ACHN (cell line): ENCODE measurements at regions not wholly inside any gene's neighbourhood (a gene's known extent, or its start where the extent isn't known, plus 50 kb on each side); places are given as distances from the start of the nearest gene placed in this dataset.
"Not testable (repeated sequence)": the region's sequence is repeated elsewhere in the genome, so short reads cannot be mapped to it uniquely, and the experiment has no call there.

Experiments used
- DNase-seq: peaks from one replicate; pipeline ENCODE4 v3.0.0-alpha.2; 2015
- in situ Hi-C: cut with HindIII; loops from 2 replicates; pipeline ENCODE4 v1.10.0; 2017; ENCODE audit warnings: low sequenced_read_pairs, low pct_ligation_motif_present, low pct_unique_long_range_greater_than_20kb

DNA sequence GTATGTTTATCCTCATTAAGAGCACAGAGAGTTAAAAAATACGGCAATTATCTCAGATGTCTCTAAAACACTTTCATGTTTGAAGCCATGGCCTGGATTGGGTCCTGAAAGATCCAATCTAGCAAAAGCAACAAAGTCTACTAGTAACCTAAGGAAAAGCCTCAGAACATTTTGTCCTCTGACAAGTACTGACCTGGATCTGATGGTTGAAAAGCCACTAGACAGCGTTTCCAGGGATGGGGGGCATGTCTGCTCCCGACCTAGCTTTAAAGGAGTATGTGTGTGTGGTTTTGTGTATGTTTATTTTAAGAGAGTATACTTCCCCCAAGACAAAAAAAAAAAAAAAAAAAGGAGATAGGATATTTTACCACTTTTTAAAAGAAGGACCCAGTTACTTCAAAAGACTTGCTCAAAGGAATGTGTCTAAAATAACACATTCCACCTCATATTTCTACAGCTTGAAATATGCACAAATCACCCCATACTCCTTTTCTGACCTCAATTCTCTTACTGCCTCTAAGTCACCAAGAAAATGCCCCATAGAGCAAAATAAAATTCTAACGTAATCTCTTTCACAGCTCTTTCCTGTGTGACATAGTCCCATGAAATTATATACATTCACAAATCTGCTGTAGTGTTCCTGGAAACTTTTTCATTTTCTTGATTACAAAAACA lies 189.0 kb upstream of the TTC29 start:
- in situ Hi-C loops = no loop called here
- no peak for DNase-seq

DNA sequence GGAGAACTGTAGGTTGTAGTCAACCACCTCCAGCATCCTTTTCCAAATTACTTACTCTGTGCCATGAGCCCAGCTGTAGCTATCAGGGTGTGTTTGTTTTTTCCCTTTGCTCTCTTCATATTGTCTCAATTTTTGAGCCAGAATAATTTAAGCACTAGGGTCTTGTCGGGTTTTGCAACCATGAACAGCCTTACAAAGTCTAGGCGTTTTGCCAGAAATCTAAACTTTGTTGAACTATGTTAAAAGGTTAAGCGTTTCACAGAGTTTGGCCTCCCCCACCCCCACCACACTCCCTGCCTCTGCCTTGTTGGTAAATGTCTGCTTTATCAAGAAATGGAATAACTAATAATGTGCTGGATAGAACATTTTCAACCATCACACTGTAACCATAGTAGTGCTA lies 190.6 kb upstream of the TTC29 start:
- in situ Hi-C loops = no loop called here
- no peak for DNase-seq

DNA sequence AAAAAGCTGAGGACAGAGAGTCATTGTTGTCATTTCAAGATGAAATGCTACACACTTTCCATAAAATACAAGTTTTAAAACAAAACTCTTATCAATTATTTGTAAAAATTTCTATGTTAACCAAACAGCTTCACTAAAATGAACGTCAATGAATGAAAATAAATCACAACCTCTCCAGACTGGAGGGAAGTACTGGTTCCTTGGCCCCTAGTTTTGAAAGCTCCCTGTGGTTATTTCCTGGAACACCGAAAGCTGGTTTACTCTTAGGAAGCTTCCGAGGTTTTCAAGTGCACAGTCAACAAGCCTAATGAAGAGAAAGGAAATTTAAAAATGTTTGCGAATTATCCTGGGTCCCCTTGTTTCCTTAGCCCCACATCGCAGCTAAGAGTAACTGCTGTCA lies 191.1 kb upstream of the TTC29 start:
- in situ Hi-C loops = no loop called here
- no peak for DNase-seq

DNA sequence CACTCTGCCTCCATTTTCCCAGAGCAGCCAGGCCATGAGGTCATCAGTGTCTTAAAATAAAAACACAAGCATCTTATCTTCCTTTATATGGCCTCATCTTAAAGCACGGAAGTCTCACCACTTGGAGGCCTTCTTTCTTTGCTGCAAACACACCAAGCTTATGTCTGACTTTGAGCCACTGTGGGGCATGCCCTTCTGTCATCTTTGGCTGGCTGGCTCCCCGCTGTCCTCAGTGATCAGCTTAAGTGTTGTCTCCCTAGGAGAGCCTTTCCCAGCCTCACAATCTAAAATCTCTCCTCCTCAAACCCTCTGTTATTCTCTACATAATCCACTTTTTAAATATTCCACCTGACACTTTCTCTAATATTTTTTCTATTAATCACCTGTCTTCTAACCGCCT lies 191.6 kb upstream of the TTC29 start:
- in situ Hi-C loops = no loop called here
- DNase-seq = no peak

DNA sequence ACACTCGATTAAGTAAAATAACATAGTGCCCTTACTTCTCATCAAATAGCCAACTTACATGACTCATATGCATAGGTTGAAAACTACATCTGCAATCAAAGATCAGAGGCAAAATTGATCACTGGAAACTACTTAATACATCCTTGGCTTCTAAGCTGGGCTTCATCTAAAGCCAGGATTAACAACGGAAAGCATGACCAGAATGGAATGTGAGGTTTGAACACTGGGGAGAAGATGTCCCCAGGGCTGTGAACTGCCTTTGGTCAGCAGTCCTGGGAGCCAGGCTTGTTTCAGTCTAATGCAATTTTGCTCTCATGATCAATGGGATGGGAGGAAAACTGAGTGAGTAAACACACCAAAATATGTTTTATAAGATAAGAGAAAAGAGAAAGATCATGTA lies 192.5 kb upstream of the TTC29 start:
- no peak for DNase-seq
- in situ Hi-C loops = no loop called here

DNA sequence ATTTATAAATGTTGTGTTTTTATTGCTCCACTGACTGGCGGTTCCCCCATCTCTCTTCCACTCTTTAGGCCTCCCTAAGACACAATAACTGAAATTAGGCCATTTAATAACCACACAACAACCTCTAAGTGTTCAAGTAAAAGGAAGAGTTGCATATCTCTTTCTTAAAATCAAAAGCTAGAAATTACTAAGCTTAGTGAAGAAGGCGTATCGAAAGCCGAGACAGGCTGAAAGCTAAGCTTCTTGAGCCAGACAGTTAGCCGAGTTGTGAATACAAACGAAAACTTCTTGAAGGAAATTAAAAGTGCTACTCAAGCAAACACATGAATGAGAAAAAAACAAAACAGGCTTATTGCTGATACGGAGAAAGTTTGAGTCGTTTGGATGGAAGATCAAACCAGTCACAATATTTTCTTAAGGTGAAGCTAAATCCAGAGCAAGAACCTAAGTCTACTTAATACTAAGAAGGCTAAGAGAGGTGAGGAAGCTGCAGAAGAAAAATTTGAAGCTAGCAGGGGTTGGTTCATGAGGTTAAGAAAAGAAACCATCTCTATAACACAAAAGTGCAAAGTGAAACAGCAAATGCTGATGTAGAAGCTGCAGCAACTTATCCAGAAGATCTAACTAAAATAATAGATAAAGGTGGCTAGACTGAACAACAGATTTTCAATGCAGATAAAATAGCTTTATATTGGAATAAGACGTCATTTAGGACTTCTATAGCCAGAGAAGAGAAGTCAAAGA lies 194.0 kb upstream of the TTC29 start:
- in situ Hi-C loops = no loop called here
- no peak for DNase-seq

DNA sequence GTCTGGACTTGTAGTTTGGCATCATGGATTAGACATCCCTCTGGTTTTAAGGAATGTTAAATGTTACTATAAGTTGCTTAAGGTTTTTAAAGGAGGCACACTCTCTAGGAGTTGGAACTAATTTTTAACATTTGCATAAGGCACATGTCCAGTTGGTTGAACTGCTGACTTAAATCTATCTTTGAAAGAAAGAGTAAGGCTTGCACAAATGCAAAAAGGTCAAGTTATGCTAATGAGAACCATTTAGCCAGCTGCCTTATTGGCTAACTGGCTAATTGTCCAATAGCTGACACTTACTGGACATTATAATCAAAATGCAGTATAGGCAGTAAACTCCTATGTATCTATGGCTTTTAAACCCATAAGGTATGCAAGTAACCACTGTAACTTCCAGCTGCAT lies 206.1 kb upstream of the TTC29 start:
- in situ Hi-C loops = no loop called here
- no peak for DNase-seq

DNA sequence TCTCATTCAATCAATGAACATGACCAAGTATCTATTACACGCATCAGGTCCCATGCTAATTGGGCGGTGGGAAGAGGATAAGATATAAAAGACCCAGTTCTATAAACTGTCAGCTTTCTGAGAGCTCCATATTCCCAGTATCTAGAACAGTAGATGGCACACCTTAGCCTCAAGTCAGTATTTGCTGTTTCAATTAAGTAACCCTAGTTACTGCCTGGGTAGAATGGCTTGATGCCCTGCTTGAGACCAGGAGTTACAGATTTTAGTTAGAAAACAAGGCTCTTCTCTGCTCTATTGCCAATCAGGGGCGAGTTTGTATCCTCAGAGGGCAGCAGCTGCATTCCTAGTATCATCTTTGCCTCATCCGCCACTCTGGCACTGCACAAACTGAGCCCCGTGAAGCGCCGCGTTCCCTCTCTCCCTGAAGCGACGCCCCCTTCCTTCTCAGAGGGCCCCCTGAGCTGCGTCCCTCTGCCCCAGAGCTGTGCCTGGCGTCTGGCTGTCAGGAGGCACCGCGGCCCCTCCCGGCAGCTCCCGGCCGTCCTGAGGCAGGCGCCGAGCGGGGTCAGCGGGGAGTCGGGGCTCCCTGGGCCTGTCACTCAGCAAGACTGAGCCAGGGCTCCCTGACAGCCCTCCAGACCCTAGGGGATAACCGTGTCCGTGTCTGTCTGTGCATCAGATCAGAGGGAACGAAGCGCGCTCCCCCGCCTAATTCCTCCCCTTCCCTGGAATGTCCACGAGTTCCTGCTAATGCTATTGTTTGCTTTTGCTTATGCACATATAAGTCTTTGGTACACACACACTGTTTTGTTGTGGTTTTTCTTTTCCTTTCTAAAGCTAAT lies 212.4 kb upstream of the TTC29 start:
- DNase-seq = peak; percentile 3
- in situ Hi-C loops = no loop called here

DNA sequence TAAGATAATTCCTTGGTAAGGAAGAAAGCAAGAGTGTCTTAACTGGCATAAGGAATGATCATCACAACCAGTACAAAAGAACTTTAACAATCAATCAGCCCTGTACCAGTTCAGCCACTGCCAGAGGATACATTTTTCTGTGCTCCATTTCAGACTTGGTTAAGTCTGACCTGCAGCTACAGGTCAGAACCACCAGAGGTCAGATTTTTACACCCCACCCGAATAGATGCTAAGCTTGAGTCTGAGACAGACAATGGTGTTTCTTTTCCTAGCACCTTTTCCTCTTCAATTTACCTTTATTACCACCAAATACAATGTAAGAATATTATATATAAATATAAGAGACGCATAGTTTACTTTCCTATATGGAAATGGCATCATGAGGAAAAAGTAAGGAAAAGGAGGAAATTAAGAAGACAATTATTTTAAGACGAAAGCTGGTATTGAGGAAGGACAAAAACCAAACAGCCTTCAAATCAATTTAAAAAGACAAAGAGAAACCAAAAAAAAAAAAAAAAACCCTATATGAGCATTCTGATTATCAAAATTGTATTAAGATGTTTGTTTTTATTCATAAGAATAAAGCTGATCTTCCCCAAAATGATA lies 215.3 kb upstream of the TTC29 start:
- in situ Hi-C loops = no loop called here
- peak; percentile 46 for DNase-seq

DNA sequence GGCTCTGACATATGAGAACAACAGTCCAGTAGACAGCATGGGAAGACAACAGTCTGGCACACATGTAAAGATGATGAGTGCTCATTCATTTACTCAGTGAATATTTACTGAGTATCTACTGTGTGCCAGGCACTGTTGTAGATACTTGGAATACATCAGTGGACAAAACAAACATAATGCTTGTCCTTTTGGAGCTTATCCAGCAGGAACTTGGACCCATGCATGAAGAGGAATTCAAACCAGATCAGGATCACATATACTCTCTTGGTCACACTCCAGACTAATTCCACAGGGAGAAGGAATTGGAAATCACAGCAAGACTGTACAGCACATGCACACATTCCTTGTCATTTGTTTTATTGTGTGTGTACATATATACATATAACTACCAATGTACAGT lies 217.6 kb upstream of the TTC29 start:
- in situ Hi-C loops = no loop called here
- DNase-seq = no peak

DNA sequence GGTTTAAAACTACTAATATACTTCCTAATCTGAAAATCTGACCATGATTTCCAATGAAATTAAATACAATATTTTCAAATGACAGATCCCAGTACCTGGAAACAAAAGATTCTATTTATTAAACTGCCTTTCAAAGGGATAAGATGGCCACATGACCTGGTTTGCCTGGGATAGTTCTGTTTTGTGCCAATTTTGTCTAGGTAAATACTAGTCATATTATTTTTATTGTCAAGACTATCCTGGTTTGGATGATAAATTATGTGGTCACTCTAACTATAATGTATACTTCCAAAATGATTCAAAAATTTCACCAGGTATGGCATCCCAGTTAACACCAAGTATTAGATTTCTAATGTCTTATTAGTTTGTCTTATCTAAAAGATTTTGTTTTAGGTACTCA lies 222.5 kb upstream of the TTC29 start:
- in situ Hi-C loops, DNase-seq: not testable (repeated sequence)

DNA sequence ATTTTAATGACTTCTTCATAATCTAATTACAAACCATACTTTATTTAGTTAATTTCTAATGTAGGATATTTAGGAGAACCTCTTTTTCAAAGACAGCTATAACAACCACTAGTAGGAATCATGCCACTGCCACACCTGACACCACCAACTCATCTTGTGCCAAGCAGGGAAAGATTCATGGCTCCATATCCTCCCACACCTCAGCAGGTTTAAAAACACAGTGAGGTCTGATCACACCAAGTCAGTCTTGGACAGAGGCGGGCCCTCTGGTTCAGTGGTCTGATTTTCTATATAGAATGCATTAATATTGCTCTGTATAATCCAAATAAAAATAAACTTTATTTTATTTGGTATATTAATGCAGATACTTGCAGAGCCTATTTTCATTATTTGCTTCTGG lies 227.7 kb upstream of the TTC29 start:
- in situ Hi-C loops = no loop called here

DNA sequence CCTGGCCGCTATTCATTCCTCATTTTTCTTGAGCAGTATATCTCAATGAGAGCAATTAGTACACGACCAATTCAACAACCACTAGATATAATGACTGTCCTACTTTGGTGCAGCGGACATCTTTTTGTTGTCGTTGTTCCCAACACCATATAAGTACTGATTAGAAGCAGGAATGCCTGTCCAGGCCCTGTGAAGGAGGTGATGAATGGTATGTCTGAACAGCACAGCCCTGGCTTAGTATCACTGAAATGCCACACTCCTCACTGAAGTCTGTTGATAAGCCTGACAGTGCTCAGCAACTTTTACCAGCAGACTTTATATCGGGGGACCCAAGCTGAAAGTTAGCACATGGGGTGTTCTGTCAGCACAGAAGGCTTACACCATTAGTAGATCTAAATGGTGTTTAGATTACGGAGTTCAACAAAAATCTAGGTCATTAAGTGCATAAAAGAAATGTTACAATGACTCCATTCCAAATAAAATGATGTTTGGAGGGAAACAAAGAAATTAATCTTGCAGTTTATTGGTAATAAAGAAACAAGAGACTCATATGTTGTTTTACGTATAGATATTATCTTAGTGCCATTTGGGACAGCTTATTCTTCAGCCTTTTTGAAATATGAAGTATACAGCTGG lies 228.3 kb upstream of the TTC29 start:
- in situ Hi-C loops = no loop called here

More for the DNA sequence above, 227.7 kb upstream of the TTC29 start:
- no peak for DNase-seq

DNA sequence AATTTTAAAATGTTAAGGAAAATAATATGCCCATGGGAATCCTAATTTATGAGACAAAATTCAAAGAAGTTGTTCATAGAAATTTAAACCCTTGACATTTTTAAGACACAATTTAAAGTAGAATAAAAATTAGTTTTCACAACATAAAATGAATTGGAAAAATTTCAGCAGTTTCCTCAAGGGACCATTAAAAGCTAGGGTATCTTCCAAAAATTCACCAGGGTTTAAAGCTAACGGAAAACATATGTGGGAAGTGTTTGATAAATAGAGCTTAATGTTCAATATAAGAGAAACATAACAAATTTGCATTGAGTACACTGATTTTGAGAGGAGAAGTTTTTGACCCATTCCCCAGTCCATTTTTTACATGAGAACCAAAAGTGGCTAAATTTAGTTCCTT lies 228.9 kb upstream of the TTC29 start:
- in situ Hi-C loops = no loop called here
- DNase-seq = no peak

More for the DNA sequence above, 228.3 kb upstream of the TTC29 start:
- no peak for DNase-seq

DNA sequence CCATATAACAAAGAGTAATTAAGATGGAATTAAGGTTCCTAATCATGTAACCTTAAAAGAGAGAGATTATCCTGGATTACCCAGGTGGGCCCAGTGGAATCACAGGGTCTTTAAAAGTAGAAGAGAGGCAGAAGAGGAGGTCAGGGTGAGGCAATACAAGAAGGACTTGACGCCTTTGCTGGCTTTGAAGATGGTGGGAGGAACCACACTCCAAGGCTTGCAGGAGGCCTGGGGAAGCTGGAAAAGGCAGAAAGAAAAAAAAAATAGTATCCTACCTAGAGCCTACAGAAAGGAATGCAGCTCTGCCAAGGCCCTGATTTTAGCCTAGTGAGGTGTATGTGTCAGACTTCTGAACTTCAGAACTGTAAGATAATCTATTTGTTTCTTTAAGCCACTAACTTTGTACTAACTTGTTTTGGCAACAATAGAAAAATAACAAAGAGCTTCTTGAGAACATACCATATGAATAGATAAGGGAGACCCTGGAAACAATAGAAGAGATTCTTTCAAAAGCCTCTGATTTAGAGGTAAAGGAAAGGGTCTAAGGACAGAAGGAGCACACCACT lies 229.9 kb upstream of the TTC29 start:
- DNase-seq = no peak
- in situ Hi-C loops = no loop called here

DNA sequence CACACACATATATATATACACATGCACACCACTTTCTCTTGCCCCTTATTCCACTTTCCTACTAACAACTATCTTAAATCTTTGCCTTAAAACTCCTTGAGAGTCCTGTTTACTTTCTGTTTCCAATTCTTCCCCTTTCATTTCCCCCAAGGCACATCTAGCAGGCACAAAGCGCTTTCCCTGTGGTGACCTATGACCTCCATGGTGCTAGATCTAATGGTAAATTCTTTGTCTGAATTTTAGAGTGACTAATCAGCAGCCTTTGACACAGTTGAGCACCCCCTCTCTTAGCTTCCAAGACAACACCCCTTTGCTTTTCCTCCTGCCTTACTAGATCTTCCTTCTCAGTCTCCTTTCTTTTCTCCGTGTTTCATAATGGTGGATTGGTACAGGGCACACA lies 236.4 kb upstream of the TTC29 start:
- in situ Hi-C loops = no loop called here
- no peak for DNase-seq

DNA sequence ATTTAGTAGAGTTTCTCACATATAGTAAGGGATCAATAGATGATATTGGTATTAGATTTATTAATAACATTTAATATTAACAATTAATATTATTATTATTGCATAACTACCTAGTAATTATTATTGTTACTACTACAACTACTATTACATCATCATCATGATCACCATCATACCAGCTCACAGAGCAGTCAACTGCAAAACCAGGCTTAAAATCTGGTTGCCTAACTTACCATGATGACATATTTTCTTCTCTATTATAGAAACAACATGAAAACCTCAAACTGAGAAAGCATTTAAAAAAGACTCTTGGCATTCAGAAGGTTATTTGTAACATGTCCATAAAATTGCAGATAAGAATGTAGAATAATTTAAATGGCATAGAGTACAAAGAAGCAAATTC lies 247.0 kb upstream of the TTC29 start:
- in situ Hi-C loops = no loop called here

DNA sequence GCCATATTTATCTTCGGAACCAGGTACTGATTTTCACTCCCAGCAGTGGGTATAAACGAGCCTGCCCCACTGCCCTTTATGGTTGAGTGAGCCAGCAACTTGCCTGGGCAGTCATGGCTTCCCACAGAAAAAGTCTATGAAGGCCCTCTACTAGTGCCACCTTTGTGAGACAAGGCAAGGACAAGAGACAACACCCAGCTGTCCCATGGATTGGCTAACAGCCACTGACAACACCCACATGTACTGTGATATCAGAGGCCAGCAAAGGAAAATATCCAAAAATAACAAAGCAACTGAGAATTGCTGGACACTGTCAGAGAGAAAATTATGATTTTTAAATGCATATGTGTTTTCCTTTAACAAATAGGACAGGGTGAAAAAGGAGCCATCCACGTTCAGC lies 248.4 kb upstream of the TTC29 start:
- DNase-seq = no peak
- in situ Hi-C loops = no loop called here

More for the DNA sequence above, 247.0 kb upstream of the TTC29 start:
- no peak for DNase-seq
